IMR-90 (cell line): ENCODE measurements at regions not wholly inside any gene's neighbourhood (a gene's known extent, or its start where the extent isn't known, plus 50 kb on each side); places are given as distances from the start of the nearest gene placed in this dataset.

ENCODE experiments used
- ATAC-seq: fragments of 200-7000 bp; cut with Tn5 transposase; 2 replicates; pipeline ENCODE4 v1.9.1; 2020; ENCODE audit warnings: low read depth, mild to moderate bottlenecking, moderate library complexity
- BruUV-seq: library from RNA; stranded (reverse); fragments of 400-500 nt; replicated peaks from 2 replicates; lab custom pipeline; 2021; lab: Mats Ljungman, UMichigan
- CTCF ChIA-PET: fragments of 300-600 bp; formaldehyde crosslinking; extraction: SDS; loops from one replicate; lab custom pipeline; 2021; ENCODE audit warnings: antibody characterized with exemption; lab: Yijun Ruan, JAX
- POLR2A ChIA-PET: fragments of 300-600 bp; sonication (Branson Sonifier 250); formaldehyde crosslinking; loops from one replicate; lab custom pipeline; 2022; ENCODE audit warnings: antibody characterized with exemption; ENCODE audit not compliant: unreplicated experiment; lab: Charles Lee
- DNase-seq: peaks from one replicate; pipeline ENCODE4 v3.0.0; 2013
- H2AFZ ChIP-seq: replicated peaks from 2 replicates; pipeline ENCODE3; 2013; ENCODE audit warnings: low read length, mild to moderate bottlenecking; ENCODE audit not compliant: poor library complexity
- H2AK5ac ChIP-seq: 2 replicates; pipeline ENCODE4 v1.6.1; 2013; ENCODE audit warnings: low read depth, low read length, inconsistent platforms
- H2AK9ac ChIP-seq: replicated peaks from 2 replicates; pipeline ENCODE3; 2013; ENCODE audit warnings: mild to moderate bottlenecking, low read depth, low read length, moderate library complexity; ENCODE audit not compliant: poor library complexity
- H2BK120ac ChIP-seq: 2 replicates; pipeline ENCODE4 v1.6.1; 2013; ENCODE audit warnings: low read depth, low read length, inconsistent platforms
- H2BK15ac ChIP-seq: 3 replicates; pipeline ENCODE4 v1.6.1; 2013; ENCODE audit warnings: low read depth, low read length, inconsistent platforms
- H2BK20ac ChIP-seq: 2 replicates; pipeline ENCODE4 v1.6.1; 2013; ENCODE audit warnings: low read depth, mild to moderate bottlenecking, inconsistent platforms, low read length, moderate library complexity
- H2BK5ac ChIP-seq: 2 replicates; pipeline ENCODE4 v1.6.1; 2013; ENCODE audit warnings: mild to moderate bottlenecking, low read depth, low read length, inconsistent platforms; ENCODE audit not compliant: poor library complexity, severe bottlenecking
- H3K14ac ChIP-seq: replicated peaks from 2 replicates; pipeline ENCODE4 v1.6.1; 2013; ENCODE audit warnings: low read depth, low read length, inconsistent platforms
- H3K18ac ChIP-seq: 2 replicates; pipeline ENCODE4 v1.6.1; 2013; ENCODE audit warnings: low read depth, low read length, control low read depth
- H3K23ac ChIP-seq: 2 replicates; pipeline ENCODE4 v1.6.1; 2013; ENCODE audit warnings: low read depth, low read length, inconsistent platforms
- H3K27ac ChIP-seq: 2 replicates; pipeline ENCODE4 v1.5.1; 2013; ENCODE audit warnings: mild to moderate bottlenecking, control low read depth, low read length; ENCODE audit not compliant: insufficient read depth
- H3K27me3 ChIP-seq: 2 replicates; pipeline ENCODE4 v1.6.1; 2013; ENCODE audit warnings: low read length; ENCODE audit not compliant: control insufficient read depth, insufficient read depth
- H3K36me3 ChIP-seq: 2 replicates; pipeline ENCODE4 v1.6.1; 2013; ENCODE audit warnings: low read length, mixed read lengths; ENCODE audit not compliant: control insufficient read depth, insufficient read depth
- H3K4ac ChIP-seq: 2 replicates; pipeline ENCODE4 v1.6.1; 2013; ENCODE audit warnings: low read depth, low read length, inconsistent platforms
- H3K4me1 ChIP-seq: 2 replicates; pipeline ENCODE4 v1.6.1; 2013; ENCODE audit warnings: low read length, mixed read lengths; ENCODE audit not compliant: control insufficient read depth, insufficient read depth
- H3K4me2 ChIP-seq: 2 replicates; pipeline ENCODE4 v1.6.1; 2013; ENCODE audit warnings: low read depth, mild to moderate bottlenecking, control low read depth, low read length, moderate library complexity
- H3K4me3 ChIP-seq: 2 replicates; pipeline ENCODE4 v1.5.1; 2013; ENCODE audit warnings: low read depth, mild to moderate bottlenecking, control low read depth, low read length, moderate library complexity; ENCODE audit not compliant: insufficient read depth
- H3K56ac ChIP-seq: 2 replicates; pipeline ENCODE4 v1.6.1; 2013; ENCODE audit warnings: low read length, inconsistent platforms; ENCODE audit not compliant: insufficient read depth; ENCODE audit errors: extremely low read depth
- H3K79me1 ChIP-seq, 2 experiments: 2 replicates each; pipeline ENCODE4 v1.6.1; 2013; ENCODE audit warnings: low read length in 2 of 2, inconsistent platforms in 1 of 2, low read depth in 1 of 2
- H3K9ac ChIP-seq: 2 replicates; pipeline ENCODE4 v1.6.1; 2013; ENCODE audit warnings: low read depth, low read length, control low read depth
- H3K9me1 ChIP-seq: 2 replicates; pipeline ENCODE4 v1.6.1; 2013; ENCODE audit warnings: low read length, inconsistent platforms; ENCODE audit not compliant: insufficient read depth
- H3K9me3 ChIP-seq: 2 replicates; pipeline ENCODE4 v1.6.1; 2013; ENCODE audit warnings: low read length; ENCODE audit not compliant: control insufficient read depth, insufficient read depth
- H4K20me1 ChIP-seq: 2 replicates; pipeline ENCODE4 v1.6.1; 2013; ENCODE audit warnings: low read length, inconsistent platforms; ENCODE audit not compliant: insufficient read depth
- H4K5ac ChIP-seq: 2 replicates; pipeline ENCODE4 v1.6.1; 2013; ENCODE audit warnings: mild to moderate bottlenecking, low read depth, low read length, control low read depth
- H4K8ac ChIP-seq, 2 experiments: 2 replicates each; pipeline ENCODE4 v1.6.1; 2013; ENCODE audit warnings: low read depth in 2 of 2, low read length in 2 of 2, control low read depth in 1 of 2, inconsistent platforms in 1 of 2
- H4K91ac ChIP-seq: 2 replicates; pipeline ENCODE4 v1.6.1; 2013; ENCODE audit warnings: low read depth, low read length, inconsistent platforms; ENCODE audit not compliant: insufficient read depth
- BHLHE40 ChIP-seq: fragments of 150-350 bp; IDR thresholded peaks from 2 replicates; pipeline ENCODE4 v1.6.1; 2016; ENCODE audit warnings: mild to moderate bottlenecking, low read depth, low read length
- CEBPB ChIP-seq: IDR thresholded peaks from 2 replicates; pipeline ENCODE4 v1.6.1; 2012; ENCODE audit warnings: low read depth, low read length, improper control_type of control experiment
- CHD1 ChIP-seq: IDR thresholded peaks from 2 replicates; pipeline ENCODE4 v1.6.1; 2012; ENCODE audit warnings: low read depth, low read length, improper control_type of control experiment
- MXI1 ChIP-seq: IDR thresholded peaks from 2 replicates; pipeline ENCODE4 v1.6.1; 2012; ENCODE audit warnings: low read depth, mild to moderate bottlenecking, low read length, moderate library complexity, borderline replicate concordance
- WGBS, 2 experiments: methylation state at CpG; one replicate each; pipeline versions ENCODE4 v1.1.5 to v1.1.7; 2013; ENCODE audit warnings: missing lambda C conversion rate in 2 of 2; ENCODE audit not compliant: insufficient read length in 1 of 2; ENCODE audit errors: extremely low coverage in 2 of 2; 5-methylcytosine and 5-hydroxymethylcytosine counted together
- dilution Hi-C: fragments of 300-500 bp; cut with HindIII; formaldehyde crosslinking; loops from one replicate; pipeline ENCODE4 v1.14.3; 2018; ENCODE audit warnings: low sequenced_read_pairs; ENCODE audit not compliant: unreplicated experiment
- in situ Hi-C: fragments of 300-500 bp; cut with MboI; formaldehyde crosslinking; loops from 3 replicates; pipeline ENCODE4 v1.14.3; 2019; ENCODE audit warnings: low sequenced_read_pairs, inconsistent platforms, mixed read lengths
- intact Hi-C: fragments of 100-400 bp; cut with micrococcal nuclease; formaldehyde crosslinking; loops from 2 replicates; pipeline ENCODE4 v1.10.0; 2022

- Histone ChIP-seq H4K20me1 (no peaks in the 10 kb centered on the region), H3K36me3 (no peaks in the 10 kb centered on the region), H2BK20ac (no peak overlapping the region), H3K9ac (no peak overlapping the region), H2BK15ac (no peak overlapping the region), H3K23ac (no peak overlapping the region), H2AK9ac (no peak overlapping the region), H2AK5ac (no peak overlapping the region), H3K27ac (no peak overlapping the region), H3K27me3 (no peaks in the 10 kb centered on the region), H3K18ac (no peak overlapping the region), H3K9me1 (no peaks in the 10 kb centered on the region), H3K4ac (no peak overlapping the region), H2AFZ (no peak overlapping the region), H3K4me3 (no peak overlapping the region), H4K8ac (no peak overlapping the region), H3K79me1 (no peaks in the 10 kb centered on the region), H3K4me2 (no peak overlapping the region), H3K9me3 (peaks cover 6% of the 10 kb centered on the region; the same call in 1 of the 2 replicates), H4K5ac (no peak overlapping the region), H2BK120ac (no peak overlapping the region), H3K4me1 (no peaks in the 10 kb centered on the region), H2BK5ac (no peak overlapping the region), H3K14ac (no peak overlapping the region), H4K91ac (no peak overlapping the region), H3K56ac (no peak overlapping the region)
- in situ Hi-C loops (no loop called here), intact Hi-C loops (no loop called here), dilution Hi-C loops (no loop called here)
- TF ChIP-seq CEBPB (no peak), BHLHE40 (no peak), MXI1 (no peak), CHD1 (no peak)
- no CpG with 5 or more reads among the region's 1 CpG for WGBS, 2 experiments
- POLR2A ChIA-PET: no interaction called here
- BruUV-seq: no TSS peak
- CTCF ChIA-PET: no interaction called here
- ATAC-seq: no peak
- no peak for DNase-seq
Observed at GRCh38 chr9:1369297-1369696, 319.1 kb downstream of the DMRT2 start.
